HepG2 (cell line): ENCODE measurements at regions not wholly inside any gene's neighbourhood (a gene's known extent, or its start where the extent isn't known, plus 50 kb on each side); places are given as distances from the start of the nearest gene placed in this dataset.

Source experiments
- ATAC-seq: fragments of 200-7000 bp; cut with Tn5 transposase; 3 replicates; pipeline ENCODE4 v1.9.1; 2020; ENCODE audit warnings: mild to moderate bottlenecking, moderate library complexity
- BruUV-seq: library from RNA; stranded (reverse); fragments of 400-500 nt; replicated peaks from 2 replicates; lab custom pipeline; 2021; lab: Mats Ljungman, UMichigan
- CTCF ChIA-PET: fragments of 300-600 bp; formaldehyde crosslinking; extraction: SDS; loops from one replicate; lab custom pipeline; 2021; ENCODE audit warnings: low total read pairs, inconsistent platforms, low intra/inter-chr PET ratio; lab: Yijun Ruan, JAX
- POLR2A ChIA-PET: fragments of 350-600 bp; sonication (Branson Sonifier 250); formaldehyde crosslinking; loops from one replicate; lab custom pipeline; 2020; ENCODE audit warnings: antibody characterized with exemption, inconsistent platforms; lab: Yijun Ruan, JAX
- DNase-seq: peaks from one replicate; pipeline ENCODE4 v3.0.0-alpha.2; 2015; ENCODE audit warnings: low spot score
- FAIRE-seq: peaks from 3 replicates; lab custom pipeline; 2011; peaks lifted over from hg19 to GRCh38; lab: Jason Lieb, UNC
- H2AFZ ChIP-seq: one replicate; pipeline ENCODE4 v1.6.1; 2011; ENCODE audit warnings: low read length, inconsistent platforms
- H3K27ac ChIP-seq: fragments of 300-600 bp; 3 replicates; pipeline ENCODE4 v1.8.0; 2011; ENCODE audit warnings: mixed run types, mild to moderate bottlenecking, mixed read lengths, low read length, inconsistent platforms; ENCODE audit not compliant: insufficient read depth; ENCODE audit errors: extremely low read length
- H3K27me3 ChIP-seq, 2 experiments: fragments of 200-600 bp in 1 of 2; 2 replicates in 1 of 2; 3 replicates in 1 of 2; pipeline versions ENCODE4 v1.6.0 to v1.8.0; 2011; ENCODE audit warnings: low read length in 2 of 2, mild to moderate bottlenecking in 2 of 2, moderate library complexity in 2 of 2, inconsistent platforms in 1 of 2; ENCODE audit not compliant: insufficient read depth in 2 of 2, control insufficient read depth in 1 of 2
- H3K36me3 ChIP-seq, 2 experiments: fragments of 200-600 bp in 1 of 2; replicated peaks in 1 of 2; 2 replicates in 1 of 2; 3 replicates in 1 of 2; pipeline versions ENCODE4 v1.5.1 to v1.8.0; 2011; ENCODE audit warnings: low read length in 2 of 2, inconsistent platforms in 1 of 2; ENCODE audit not compliant: insufficient read depth in 2 of 2, control insufficient read depth in 1 of 2
- H3K4me1 ChIP-seq: 2 replicates; pipeline ENCODE4 v1.5.1; 2012; ENCODE audit warnings: low read length, inconsistent platforms; ENCODE audit not compliant: insufficient read depth
- H3K4me2 ChIP-seq: 2 replicates; pipeline ENCODE4 v1.6.0; 2011; ENCODE audit warnings: low read depth, low read length, inconsistent platforms
- H3K4me3 ChIP-seq, 3 experiments: fragments of 200-600 bp in 1 of 3; sonication (generic), shearing (Covaris generic) in 1 of 3; replicated peaks in 1 of 3; 2 replicates each; pipeline ENCODE4 v1.5.1; 2011 to 2016; ENCODE audit warnings: low read length in 3 of 3, inconsistent platforms in 2 of 3, low read depth in 2 of 3, mild to moderate bottlenecking in 2 of 3, control low read depth in 1 of 3, mixed read lengths in 1 of 3; ENCODE audit not compliant: insufficient read depth in 1 of 3
- H3K79me2 ChIP-seq: one replicate; pipeline ENCODE4 v1.6.1; 2011; ENCODE audit warnings: low read length, inconsistent platforms; ENCODE audit not compliant: insufficient read depth
- H3K9ac ChIP-seq: 2 replicates; pipeline ENCODE4 v1.6.0; 2011; ENCODE audit warnings: mild to moderate bottlenecking, low read depth, low read length, inconsistent platforms; ENCODE audit not compliant: insufficient read depth
- H3K9me3 ChIP-seq: 2 replicates; pipeline ENCODE4 v1.5.1; 2012; ENCODE audit warnings: mild to moderate bottlenecking, low read length
- H4K20me1 ChIP-seq: 2 replicates; pipeline ENCODE4 v1.6.0; 2011; ENCODE audit warnings: inconsistent platforms, mild to moderate bottlenecking, low read length, moderate library complexity; ENCODE audit not compliant: insufficient read depth
- AHR ChIP-seq: IDR thresholded peaks from 2 replicates; pipeline ENCODE4 v1.6.1; 2018; ENCODE audit warnings: missing genetic modification reagents, missing compliant biosample characterization
- BORCS8-MEF2B ChIP-seq: sonication (generic); formaldehyde crosslinking; IDR thresholded peaks from 2 replicates; pipeline ENCODE4 v1.8.0; 2022; ENCODE audit warnings: mild to moderate bottlenecking, missing genetic modification reagents
- ONECUT2 ChIP-seq: sonication (generic); formaldehyde crosslinking; IDR thresholded peaks from 2 replicates; pipeline ENCODE4 v1.4.0; 2020; ENCODE audit warnings: missing genetic modification reagents
- PRPF4 ChIP-seq: fragments of 200-400 bp; formaldehyde crosslinking; IDR thresholded peaks from 2 replicates; pipeline ENCODE4 v1.6.1; 2016; ENCODE audit warnings: low read length, low read depth; ENCODE audit not compliant: poor library complexity, severe bottlenecking
- SMARCE1 ChIP-seq: fragments of 450-650 bp; IDR thresholded peaks from 2 replicates; pipeline ENCODE4 v1.6.1; 2017; ENCODE audit warnings: borderline replicate concordance
- SOX6 ChIP-seq, 2 experiments: fragments of 450-650 bp in 1 of 2; sonication (generic) in 1 of 2; formaldehyde crosslinking in 1 of 2; IDR thresholded peaks; 2 replicates each; pipeline versions ENCODE4 v1.4.0 to v1.6.1; 2017 to 2020; ENCODE audit warnings: antibody characterized with exemption in 1 of 2, mild to moderate bottlenecking in 1 of 2, missing genetic modification reagents in 1 of 2
- THAP9 ChIP-seq: sonication (generic); formaldehyde crosslinking; IDR thresholded peaks from 2 replicates; pipeline ENCODE4; 2020; ENCODE audit warnings: missing genetic modification reagents, mild to moderate bottlenecking, borderline replicate concordance
- XBP1 ChIP-seq: sonication (generic); formaldehyde crosslinking; IDR thresholded peaks from 2 replicates; pipeline ENCODE4 v1.5.0; 2020; ENCODE audit warnings: missing genetic modification reagents
- ZKSCAN8 ChIP-seq: IDR thresholded peaks from 2 replicates; pipeline ENCODE4 v1.6.1; 2016; ENCODE audit warnings: borderline replicate concordance, missing genetic modification reagents, missing compliant biosample characterization
- ZNF10 ChIP-seq: sonication (generic); formaldehyde crosslinking; IDR thresholded peaks from 2 replicates; pipeline ENCODE4 v1.4.0; 2020; ENCODE audit warnings: mild to moderate bottlenecking, low read depth, missing genetic modification reagents, borderline replicate concordance
- ZNF367 ChIP-seq: sonication (generic); formaldehyde crosslinking; IDR thresholded peaks from 2 replicates; pipeline ENCODE4 v1.4.0; 2020; ENCODE audit warnings: missing genetic modification reagents, borderline replicate concordance
- ZNF605 ChIP-seq: sonication (generic); formaldehyde crosslinking; IDR thresholded peaks from 2 replicates; pipeline ENCODE4 v1.8.0; 2022; ENCODE audit warnings: mild to moderate bottlenecking, missing genetic modification reagents
- ZNF790 ChIP-seq: sonication (generic); formaldehyde crosslinking; IDR thresholded peaks from 2 replicates; pipeline ENCODE4 v1.8.0; 2022; ENCODE audit warnings: missing genetic modification reagents, mild to moderate bottlenecking, borderline replicate concordance
- WGBS: methylation state at CpG from one replicate; pipeline ENCODE4 v1.1.6; 2017; ENCODE audit warnings: low lambda C conversion rate; 5-methylcytosine and 5-hydroxymethylcytosine counted together
- in situ Hi-C: cut with HindIII; loops from 2 replicates; pipeline ENCODE4 v1.10.0; 2017; ENCODE audit warnings: low pct_unique_long_range_greater_than_20kb; ENCODE audit not compliant: extremely low pct_ligation_motif_present
- intact Hi-C: fragments of 100-400 bp; cut with micrococcal nuclease; formaldehyde crosslinking; loops from one replicate; pipeline ENCODE4 v1.10.0; 2022; ENCODE audit not compliant: unreplicated experiment
- TF ChIP-seq, protein P1 (sequence below): sonication (generic); formaldehyde crosslinking; IDR thresholded peaks from 2 replicates; pipeline ENCODE4 v1.4.0; 2020; ENCODE audit warnings: missing genetic modification reagents
- TF ChIP-seq, protein P2 (sequence below): fragments of 450-650 bp; IDR thresholded peaks from 2 replicates; pipeline ENCODE4 v1.6.1; 2017

DNA sequence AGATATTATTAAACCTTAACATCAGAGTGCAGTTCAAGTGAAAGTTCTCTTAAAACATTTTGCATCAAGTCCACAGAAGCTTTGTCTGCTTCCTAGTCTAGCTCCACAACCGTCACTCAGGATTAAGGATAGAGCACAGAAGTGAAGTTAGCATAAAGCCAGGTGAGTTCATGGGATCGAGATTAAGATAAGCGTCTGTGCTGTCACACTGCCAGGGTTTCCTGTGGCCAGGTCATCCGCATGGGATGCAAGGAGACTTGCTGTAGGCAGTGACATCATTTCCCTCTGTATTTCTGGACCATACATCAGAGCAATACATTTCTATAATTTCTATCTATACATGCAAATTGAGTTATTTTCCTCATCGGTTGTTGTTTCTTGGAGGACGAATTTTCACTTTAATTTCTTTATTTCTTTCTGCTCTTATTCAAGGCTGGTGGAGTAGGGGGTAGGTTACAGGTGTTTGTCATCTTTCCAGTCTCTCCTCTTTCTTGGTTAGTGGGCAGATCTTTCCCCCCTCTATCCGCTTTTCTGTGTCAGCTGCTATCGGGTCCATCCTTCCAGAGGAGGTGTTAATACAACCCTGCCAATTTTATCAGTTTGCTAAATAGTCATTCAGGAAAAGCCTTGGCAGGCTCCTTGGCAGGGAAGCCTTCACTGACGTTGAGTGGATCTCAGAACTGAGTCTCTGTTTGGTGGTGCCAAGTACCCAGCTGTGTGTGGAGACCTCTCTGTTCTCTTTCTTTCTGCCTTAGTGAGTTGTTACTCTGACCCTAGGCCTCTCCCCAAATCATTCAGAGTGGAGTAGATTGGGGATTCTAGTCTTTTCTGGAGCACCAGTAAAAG lies 307.6 kb upstream of the MAP3K7 start:
- no peaks in the 10 kb centered on the region for H3K4me1 ChIP-seq
- no peak for FAIRE-seq
- no TSS peak for BruUV-seq
- WGBS, result 2% methylated on average over 9 of the region's 9 CpGs
- H3K27me3 ChIP-seq, result peaks cover 0 to 3% of the 10 kb centered on the region in 2 experiments; a peak in 1 of 5 replicates
- in situ Hi-C loops (no loop called here), intact Hi-C loops (no loop called here)
- H3K4me3 ChIP-seq, result no peak overlapping the region
- no peaks in the 10 kb centered on the region for H3K36me3 ChIP-seq
- no peaks in the 10 kb centered on the region for H4K20me1 ChIP-seq
- H3K4me2 ChIP-seq, result no peak overlapping the region
- DNase-seq, result no peak
- H3K27ac ChIP-seq, result no peak overlapping the region
- no peaks in the 10 kb centered on the region for H3K79me2 ChIP-seq
- H3K9me3 ChIP-seq, result no peaks in the 10 kb centered on the region
- CTCF ChIA-PET, result no interaction called here
- H2AFZ ChIP-seq, result no peak overlapping the region
- ATAC-seq, result no peak
- H3K9ac ChIP-seq, result no peak overlapping the region
- POLR2A ChIA-PET, result no interaction called here
- TF ChIP-seq ZNF367 (CRISPR knock-in tag) (no peak), AHR (CRISPR knock-in tag) (no peak), XBP1 (CRISPR knock-in tag) (no peak), BORCS8-MEF2B (CRISPR knock-in tag) (no peak), PRPF4 (no peak), SMARCE1 (no peak), ZNF10 (CRISPR knock-in tag) (no peak), ZKSCAN8 (CRISPR knock-in tag) (no peak), SOX6 (IDR thresholded peaks at IDR 0.05) (no peak), SOX6 (CRISPR knock-in tag; IDR thresholded peaks at IDR 0.05) (no peak), ZNF790 (CRISPR knock-in tag) (no peak), THAP9 (CRISPR knock-in tag) (no peak), ONECUT2 (CRISPR knock-in tag) (no peak), ZNF605 (CRISPR knock-in tag) (no peak)
- TF ChIP-seq, protein P1, sequence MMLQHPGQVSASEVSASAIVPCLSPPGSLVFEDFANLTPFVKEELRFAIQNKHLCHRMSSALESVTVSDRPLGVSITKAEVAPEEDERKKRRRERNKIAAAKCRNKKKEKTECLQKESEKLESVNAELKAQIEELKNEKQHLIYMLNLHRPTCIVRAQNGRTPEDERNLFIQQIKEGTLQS (CRISPR knock-in tag), result no peak
- TF ChIP-seq, protein P2, sequence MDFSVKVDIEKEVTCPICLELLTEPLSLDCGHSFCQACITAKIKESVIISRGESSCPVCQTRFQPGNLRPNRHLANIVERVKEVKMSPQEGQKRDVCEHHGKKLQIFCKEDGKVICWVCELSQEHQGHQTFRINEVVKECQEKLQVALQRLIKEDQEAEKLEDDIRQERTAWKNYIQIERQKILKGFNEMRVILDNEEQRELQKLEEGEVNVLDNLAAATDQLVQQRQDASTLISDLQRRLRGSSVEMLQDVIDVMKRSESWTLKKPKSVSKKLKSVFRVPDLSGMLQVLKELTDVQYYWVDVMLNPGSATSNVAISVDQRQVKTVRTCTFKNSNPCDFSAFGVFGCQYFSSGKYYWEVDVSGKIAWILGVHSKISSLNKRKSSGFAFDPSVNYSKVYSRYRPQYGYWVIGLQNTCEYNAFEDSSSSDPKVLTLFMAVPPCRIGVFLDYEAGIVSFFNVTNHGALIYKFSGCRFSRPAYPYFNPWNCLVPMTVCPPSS, result no peak
